SK-N-SH (cell line): ENCODE measurements at regions not wholly inside any gene's neighbourhood (a gene's known extent, or its start where the extent isn't known, plus 50 kb on each side); places are given as distances from the start of the nearest gene placed in this dataset.

Experiments
- CHD2 ChIP-seq: fragments of 150-350 bp; IDR thresholded peaks from 2 replicates; pipeline ENCODE4 v1.6.1; 2018; ENCODE audit warnings: low read length; ENCODE audit not compliant: partially characterized antibody
- CTCF ChIP-seq: fragments of 200-600 bp; sonication (generic); IDR thresholded peaks from 2 replicates; pipeline ENCODE4 v1.6.1; 2017; ENCODE audit warnings: antibody characterized with exemption, mild to moderate bottlenecking, moderate library complexity
- GABPA ChIP-seq: IDR thresholded peaks from 2 replicates; pipeline ENCODE4 v1.4.0; 2012; ENCODE audit warnings: low read depth, mild to moderate bottlenecking
- PBX3 ChIP-seq: IDR thresholded peaks from 2 replicates; pipeline ENCODE4; 2012
- POLR2AphosphoS5 ChIP-seq: IDR thresholded peaks from 2 replicates; pipeline ENCODE4 v1.6.1; 2012; ENCODE audit warnings: low read depth, low read length
- RAD21 ChIP-seq: IDR thresholded peaks from 2 replicates; pipeline ENCODE4 v1.6.1; 2012; ENCODE audit warnings: mild to moderate bottlenecking, low read length
- REST ChIP-seq: IDR thresholded peaks from 2 replicates; pipeline ENCODE4 v1.6.1; 2012; ENCODE audit warnings: mild to moderate bottlenecking, low read depth, low read length, moderate library complexity
- SIN3A ChIP-seq: IDR thresholded peaks from 2 replicates; pipeline ENCODE4 v1.6.1; 2012; ENCODE audit warnings: low read depth, mild to moderate bottlenecking, low read length, moderate library complexity, borderline replicate concordance
- SMC3 ChIP-seq: IDR thresholded peaks from 2 replicates; pipeline ENCODE4 v1.6.1; 2012; ENCODE audit warnings: low read depth, low read length, improper control_type of control experiment
- TAF1 ChIP-seq: IDR thresholded peaks from 2 replicates; pipeline ENCODE4 v1.6.1; 2012; ENCODE audit warnings: low read depth, mild to moderate bottlenecking, low read length, moderate library complexity, borderline replicate concordance
- TCF12 ChIP-seq: IDR thresholded peaks from 2 replicates; pipeline ENCODE4 v1.4.0; 2012
- USF1 ChIP-seq: IDR thresholded peaks from 2 replicates; pipeline ENCODE4 v1.4.0; 2012; ENCODE audit warnings: low read depth, borderline replicate concordance
- YY1 ChIP-seq: IDR thresholded peaks from 2 replicates; pipeline ENCODE4 v1.4.0; 2012; ENCODE audit warnings: low read depth, mild to moderate bottlenecking
- TF ChIP-seq, protein P1 (sequence below): IDR thresholded peaks from 2 replicates; pipeline ENCODE4 v1.4.0; 2012; ENCODE audit warnings: low read depth

DNA sequence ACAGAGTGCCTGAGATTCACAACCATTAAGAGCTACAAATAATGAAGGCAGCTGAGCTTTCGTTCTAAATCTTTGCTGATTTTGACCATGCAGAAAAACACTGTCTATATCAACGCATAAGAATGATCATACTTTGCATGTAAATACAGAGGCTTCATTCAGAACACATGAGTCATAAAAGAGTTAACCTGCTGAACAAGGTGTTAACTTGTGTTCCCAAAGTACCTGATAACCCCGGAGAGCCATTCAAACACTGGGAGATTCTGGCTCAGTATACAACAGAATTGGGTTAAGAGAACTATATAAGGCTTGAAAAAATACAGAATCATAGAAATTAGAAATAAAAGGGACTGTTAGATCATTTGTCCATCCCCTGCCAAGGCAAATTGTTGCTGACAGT is 964.3 kb upstream of the TENM3 start:
- TF ChIP-seq CTCF: no peak
- TF ChIP-seq, protein P1, sequence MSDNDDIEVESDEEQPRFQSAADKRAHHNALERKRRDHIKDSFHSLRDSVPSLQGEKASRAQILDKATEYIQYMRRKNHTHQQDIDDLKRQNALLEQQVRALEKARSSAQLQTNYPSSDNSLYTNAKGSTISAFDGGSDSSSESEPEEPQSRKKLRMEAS: no peak
- TF ChIP-seq SIN3A: no peak
- no peak for TF ChIP-seq REST
- no peak for TF ChIP-seq SMC3
- TF ChIP-seq GABPA: no peak
- no peak for TF ChIP-seq CHD2
- no peak for TF ChIP-seq RAD21
- TF ChIP-seq POLR2AphosphoS5: no peak
- TF ChIP-seq PBX3: no peak
- TF ChIP-seq TCF12: no peak
- no peak for TF ChIP-seq USF1
- TF ChIP-seq YY1: no peak
- TF ChIP-seq TAF1: no peak
